Neural progenitor cell (in vitro differentiated cells): ENCODE measurements at regions not wholly inside any gene's neighbourhood (a gene's known extent, or its start where the extent isn't known, plus 50 kb on each side); places are given as distances from the start of the nearest gene placed in this dataset.

ENCODE experiments used
- DNase-seq: peaks from one replicate; pipeline ENCODE4 v3.0.0-alpha.2; 2016; ENCODE audit warnings: low spot score
- H2AFZ ChIP-seq: fragments of 200-600 bp; sonication (generic); replicated peaks from 2 replicates; pipeline ENCODE4 v1.6.1; 2016; ENCODE audit warnings: antibody characterized with exemption
- H3F3A ChIP-seq: fragments of 200-600 bp; sonication (generic); 2 replicates; pipeline ENCODE4 v1.6.1; 2016; ENCODE audit warnings: antibody characterized with exemption, low read depth
- H3K27ac ChIP-seq: fragments of 200-600 bp; sonication (generic); 2 replicates; pipeline ENCODE4 v1.5.1; 2016; ENCODE audit warnings: mild to moderate bottlenecking
- H3K27me3 ChIP-seq: fragments of 200-600 bp; sonication (generic); 2 replicates; pipeline ENCODE4 v1.6.1; 2016; ENCODE audit warnings: mild to moderate bottlenecking, moderate library complexity
- H3K36me3 ChIP-seq: fragments of 200-600 bp; sonication (generic); 2 replicates; pipeline ENCODE4 v1.5.1; 2016
- H3K4me1 ChIP-seq: fragments of 200-600 bp; sonication (generic); 2 replicates; pipeline ENCODE4 v1.6.1; 2016; ENCODE audit warnings: mixed run types
- H3K4me2 ChIP-seq: fragments of 200-600 bp; sonication (generic); 2 replicates; pipeline ENCODE4 v1.6.1; 2016
- H3K4me3 ChIP-seq: fragments of 200-600 bp; sonication (generic); 2 replicates; pipeline ENCODE4 v1.5.1; 2016
- H3K79me2 ChIP-seq: fragments of 200-600 bp; sonication (generic); 2 replicates; pipeline ENCODE4 v1.6.1; 2016; ENCODE audit warnings: low read depth
- H3K9ac ChIP-seq: fragments of 200-600 bp; sonication (generic); 2 replicates; pipeline ENCODE4 v1.6.1; 2016
- H3K9me3 ChIP-seq: fragments of 200-600 bp; sonication (generic); 2 replicates; pipeline ENCODE4 v1.5.1; 2016; ENCODE audit warnings: low read depth
- H4K20me1 ChIP-seq: fragments of 200-600 bp; sonication (generic); 2 replicates; pipeline ENCODE4 v1.6.1; 2016; ENCODE audit warnings: low read depth
- H3K27ac Mint-ChIP-seq: 3 replicates; pipeline ENCODE4 v1.8.0; 2021; ENCODE audit warnings: mixed read lengths
- H3K27me3 Mint-ChIP-seq: 2 replicates; pipeline ENCODE4 v1.8.0; 2022; ENCODE audit warnings: low read depth, mild to moderate bottlenecking, inconsistent platforms, moderate library complexity, mixed read lengths; ENCODE audit not compliant: insufficient read depth
- H3K36me3 Mint-ChIP-seq: 3 replicates; pipeline ENCODE4 v1.8.0; 2021; ENCODE audit warnings: mixed read lengths
- H3K4me1 Mint-ChIP-seq: 3 replicates; pipeline ENCODE4 v1.8.0; 2021; ENCODE audit warnings: mixed read lengths
- H3K4me3 Mint-ChIP-seq: 3 replicates; pipeline ENCODE4 v1.8.0; 2021; ENCODE audit warnings: mild to moderate bottlenecking, moderate library complexity, mixed read lengths
- H3K9me3 Mint-ChIP-seq: 3 replicates; pipeline ENCODE4 v1.8.0; 2020; ENCODE audit warnings: mixed read lengths
- EZH2 ChIP-seq: fragments of 200-600 bp; sonication (generic); IDR thresholded peaks from 2 replicates; pipeline ENCODE4 v1.6.1; 2017; ENCODE audit warnings: antibody characterized with exemption, mild to moderate bottlenecking, moderate library complexity
- EZH2phosphoT487 ChIP-seq: fragments of 200-600 bp; sonication (generic); IDR thresholded peaks from 2 replicates; pipeline ENCODE4 v1.6.1; 2017; ENCODE audit warnings: antibody characterized with exemption
- TF ChIP-seq, protein P1 (sequence below): fragments of 200-600 bp; sonication (generic); IDR thresholded peaks from 2 replicates; pipeline ENCODE4 v1.5.1; 2017; ENCODE audit warnings: antibody characterized with exemption, mild to moderate bottlenecking

DNA sequence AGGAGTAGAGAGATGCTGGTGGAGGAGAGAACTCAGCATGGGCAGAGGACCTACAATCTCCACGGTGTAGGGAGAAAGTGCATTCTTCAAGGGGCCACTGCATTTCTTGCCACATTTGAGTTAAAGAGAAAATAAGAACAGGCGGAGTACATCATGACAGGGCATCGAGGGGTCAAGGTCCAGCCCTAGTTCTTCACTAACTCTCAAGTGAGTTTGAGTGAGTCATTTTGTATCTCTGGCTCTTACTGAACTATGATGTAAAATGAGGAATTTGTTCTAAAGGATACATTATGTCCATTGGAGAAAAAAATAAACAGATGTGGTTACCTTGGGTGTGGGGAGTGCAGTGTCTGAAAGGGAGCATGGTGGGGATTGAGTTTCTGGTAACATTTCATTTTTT is 182.9 kb downstream of the XPNPEP1 start:
- Mint-ChIP-seq H3K4me3 (no peak overlapping the region), H3K27me3 (peaks cover 2% of the 10 kb centered on the region), H3K4me1 (peaks cover 9% of the 10 kb centered on the region), H3K36me3 (no peaks in the 10 kb centered on the region), H3K27ac (no peak overlapping the region), H3K9me3 (no peaks in the 10 kb centered on the region)
- H3K79me2 ChIP-seq: no peaks in the 10 kb centered on the region
- no peak overlapping the region for H3K4me3 ChIP-seq
- H3K27me3 ChIP-seq: no peaks in the 10 kb centered on the region
- peaks cover 6% of the 10 kb centered on the region for H3K4me1 ChIP-seq
- no peak for DNase-seq
- no peak overlapping the region for H2AFZ ChIP-seq
- H3K9me3 ChIP-seq: no peaks in the 10 kb centered on the region
- H3F3A ChIP-seq: no peaks in the 10 kb centered on the region
- no peaks in the 10 kb centered on the region for H3K36me3 ChIP-seq
- H3K27ac ChIP-seq: no peak overlapping the region
- no peak overlapping the region for H3K4me2 ChIP-seq
- no peaks in the 10 kb centered on the region for H4K20me1 ChIP-seq
- H3K9ac ChIP-seq: no peak overlapping the region
- TF ChIP-seq, protein P1, sequence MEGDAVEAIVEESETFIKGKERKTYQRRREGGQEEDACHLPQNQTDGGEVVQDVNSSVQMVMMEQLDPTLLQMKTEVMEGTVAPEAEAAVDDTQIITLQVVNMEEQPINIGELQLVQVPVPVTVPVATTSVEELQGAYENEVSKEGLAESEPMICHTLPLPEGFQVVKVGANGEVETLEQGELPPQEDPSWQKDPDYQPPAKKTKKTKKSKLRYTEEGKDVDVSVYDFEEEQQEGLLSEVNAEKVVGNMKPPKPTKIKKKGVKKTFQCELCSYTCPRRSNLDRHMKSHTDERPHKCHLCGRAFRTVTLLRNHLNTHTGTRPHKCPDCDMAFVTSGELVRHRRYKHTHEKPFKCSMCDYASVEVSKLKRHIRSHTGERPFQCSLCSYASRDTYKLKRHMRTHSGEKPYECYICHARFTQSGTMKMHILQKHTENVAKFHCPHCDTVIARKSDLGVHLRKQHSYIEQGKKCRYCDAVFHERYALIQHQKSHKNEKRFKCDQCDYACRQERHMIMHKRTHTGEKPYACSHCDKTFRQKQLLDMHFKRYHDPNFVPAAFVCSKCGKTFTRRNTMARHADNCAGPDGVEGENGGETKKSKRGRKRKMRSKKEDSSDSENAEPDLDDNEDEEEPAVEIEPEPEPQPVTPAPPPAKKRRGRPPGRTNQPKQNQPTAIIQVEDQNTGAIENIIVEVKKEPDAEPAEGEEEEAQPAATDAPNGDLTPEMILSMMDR: no peak
- TF ChIP-seq EZH2 (no peak), EZH2phosphoT487 (no peak)

DNA sequence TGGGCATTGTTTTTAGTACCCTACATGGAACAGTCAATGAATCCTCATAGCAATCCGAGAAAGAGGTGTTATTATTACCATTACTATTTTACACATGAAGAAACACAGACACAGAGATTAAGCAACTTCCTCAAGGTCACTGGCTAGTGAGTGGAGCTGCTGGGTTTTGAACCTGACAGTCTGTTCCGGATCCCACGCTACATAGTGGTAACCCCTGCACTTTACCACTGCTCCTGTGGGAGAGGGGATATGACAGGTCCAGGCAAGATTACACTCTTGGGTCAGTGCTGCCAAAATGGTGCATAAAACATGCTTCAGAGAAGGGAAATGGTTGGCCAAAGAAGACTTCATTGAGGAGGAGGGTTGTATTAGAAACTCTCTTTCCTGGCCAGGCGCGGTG is 185.7 kb downstream of the XPNPEP1 start:
- H3K4me2 ChIP-seq: no peak overlapping the region
- no peaks in the 10 kb centered on the region for H3K27me3 ChIP-seq
- H3K9me3 Mint-ChIP-seq: no peaks in the 10 kb centered on the region
- H3K4me3 ChIP-seq: no peak overlapping the region
- TF ChIP-seq, protein P1: no peak
- TF ChIP-seq EZH2phosphoT487: no peak
- no peak overlapping the region for H3K27ac ChIP-seq
- H3K79me2 ChIP-seq: no peaks in the 10 kb centered on the region
- no peaks in the 10 kb centered on the region for H4K20me1 ChIP-seq
- no peak overlapping the region for H3K27ac Mint-ChIP-seq
- H3K36me3 Mint-ChIP-seq: no peaks in the 10 kb centered on the region
- no peaks in the 10 kb centered on the region for H3F3A ChIP-seq
- H3K4me1 ChIP-seq: no peaks in the 10 kb centered on the region
- no peaks in the 10 kb centered on the region for H3K9me3 ChIP-seq
- H3K27me3 Mint-ChIP-seq: peaks cover 2% of the 10 kb centered on the region
- no peaks in the 10 kb centered on the region for H3K4me1 Mint-ChIP-seq
- no peak overlapping the region for H2AFZ ChIP-seq
- no peaks in the 10 kb centered on the region for H3K36me3 ChIP-seq
- DNase-seq: no peak
- H3K9ac ChIP-seq: no peak overlapping the region
- no peak overlapping the region for H3K4me3 Mint-ChIP-seq

DNA sequence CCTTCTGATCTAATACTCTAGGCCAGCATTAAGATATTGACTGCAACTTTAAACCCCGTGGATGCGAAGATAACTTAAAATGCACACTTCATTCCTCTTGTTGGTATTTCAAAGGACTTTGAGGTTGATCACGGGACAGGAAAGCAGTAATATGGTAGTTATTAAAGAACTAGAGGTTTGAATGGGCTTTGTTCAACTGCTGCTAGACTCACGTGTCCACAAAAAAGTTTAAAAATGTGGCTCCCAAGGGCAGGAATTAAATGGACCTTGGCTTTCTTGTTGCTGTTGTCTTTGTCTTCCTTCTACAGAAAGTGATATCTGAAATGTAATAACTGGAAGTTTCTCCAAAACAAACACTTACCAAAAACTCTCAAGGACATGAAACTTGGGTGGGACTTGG is 186.3 kb downstream of the XPNPEP1 start:
- no peaks in the 10 kb centered on the region for H3K79me2 ChIP-seq
- no peaks in the 10 kb centered on the region for H3K9me3 ChIP-seq
- H3K4me2 ChIP-seq: no peak overlapping the region
- no peak for DNase-seq
- H2AFZ ChIP-seq: no peak overlapping the region
- H3K4me1 Mint-ChIP-seq: no peaks in the 10 kb centered on the region
- no peaks in the 10 kb centered on the region for H3K36me3 Mint-ChIP-seq
- no peaks in the 10 kb centered on the region for H3K36me3 ChIP-seq
- H3K27ac ChIP-seq: no peak overlapping the region
- TF ChIP-seq, protein P1: no peak
- TF ChIP-seq EZH2: no peak
- no peak overlapping the region for H3K27ac Mint-ChIP-seq
- no peaks in the 10 kb centered on the region for H3K9me3 Mint-ChIP-seq
- no peaks in the 10 kb centered on the region for H4K20me1 ChIP-seq
- peaks cover 2% of the 10 kb centered on the region for H3K27me3 Mint-ChIP-seq
- H3K4me3 Mint-ChIP-seq: no peak overlapping the region
- no peak overlapping the region for H3K4me3 ChIP-seq
- H3K27me3 ChIP-seq: no peaks in the 10 kb centered on the region
- no peaks in the 10 kb centered on the region for H3K4me1 ChIP-seq
- H3K9ac ChIP-seq: no peak overlapping the region
- H3F3A ChIP-seq: no peaks in the 10 kb centered on the region

DNA sequence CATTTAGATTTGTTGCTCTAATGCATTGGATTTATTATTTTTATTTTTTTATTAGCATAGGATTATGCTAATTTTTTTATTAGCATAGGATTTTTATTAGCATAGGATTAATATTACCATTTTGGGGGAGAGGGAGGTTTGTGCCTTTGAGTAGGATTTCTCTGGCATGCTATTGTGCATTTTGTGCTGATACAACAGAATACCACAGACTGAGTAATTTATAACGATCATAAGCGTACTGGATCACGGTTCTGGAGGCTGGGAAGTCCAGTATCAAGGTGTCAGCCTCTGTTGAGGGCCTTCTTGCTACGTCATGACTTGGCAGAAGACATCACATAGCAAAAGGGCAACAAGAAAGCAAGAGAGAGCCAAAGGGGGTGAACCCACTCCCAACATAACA is 187.5 kb downstream of the XPNPEP1 start:
- TF ChIP-seq, protein P1: no peak
- no peak for TF ChIP-seq EZH2
- no peak for TF ChIP-seq EZH2phosphoT487

More for the DNA sequence above, 187.5 kb downstream of the XPNPEP1 start:
- no peak overlapping the region for H2AFZ ChIP-seq
- peaks cover 4% of the 10 kb centered on the region for H3K27me3 Mint-ChIP-seq
- H3K9me3 ChIP-seq: no peaks in the 10 kb centered on the region
- H3F3A ChIP-seq: no peaks in the 10 kb centered on the region
- H3K4me3 ChIP-seq: no peak overlapping the region
- H3K36me3 Mint-ChIP-seq: no peaks in the 10 kb centered on the region
- H3K27ac Mint-ChIP-seq: no peak overlapping the region
- no peaks in the 10 kb centered on the region for H3K36me3 ChIP-seq
- no peaks in the 10 kb centered on the region for H3K4me1 Mint-ChIP-seq
- no peaks in the 10 kb centered on the region for H3K4me1 ChIP-seq
- H3K27me3 ChIP-seq: no peaks in the 10 kb centered on the region
- no peaks in the 10 kb centered on the region for H3K79me2 ChIP-seq
- DNase-seq: no peak
- no peak overlapping the region for H3K27ac ChIP-seq
- H3K4me3 Mint-ChIP-seq: no peak overlapping the region
- H4K20me1 ChIP-seq: no peaks in the 10 kb centered on the region
- H3K4me2 ChIP-seq: no peak overlapping the region
- H3K9ac ChIP-seq: no peak overlapping the region
- no peaks in the 10 kb centered on the region for H3K9me3 Mint-ChIP-seq
